BLaER1 (cell line): ENCODE measurements at regions not wholly inside any gene's neighbourhood (a gene's known extent, or its start where the extent isn't known, plus 50 kb on each side); places are given as distances from the start of the nearest gene placed in this dataset.
A peak's percentile ranks its signal among the peaks of the same experiment; 100 is the strongest.

Experiments
- H3K27ac ChIP-seq: shearing (Covaris generic); formaldehyde crosslinking; 2 replicates; pipeline ENCODE4 v1.8.1; 2022
- H3K27me3 ChIP-seq: shearing (Covaris generic); formaldehyde crosslinking; 2 replicates; pipeline ENCODE4 v1.8.1; 2022
- H3K36me3 ChIP-seq: shearing (Covaris generic); formaldehyde crosslinking; 2 replicates; pipeline ENCODE4 v1.8.1; 2022
- H3K4me1 ChIP-seq: shearing (Covaris generic); formaldehyde crosslinking; 2 replicates; pipeline ENCODE4 v1.8.1; 2022
- H3K4me2 ChIP-seq: shearing (Covaris generic); formaldehyde crosslinking; 2 replicates; pipeline ENCODE4 v1.8.1; 2022
- H3K4me3 ChIP-seq: shearing (Covaris generic); formaldehyde crosslinking; 2 replicates; pipeline ENCODE4 v1.8.1; 2022
- H3K9ac ChIP-seq: shearing (Covaris generic); formaldehyde crosslinking; 2 replicates; pipeline ENCODE4 v1.8.1; 2022
- H3K9me3 ChIP-seq: shearing (Covaris generic); formaldehyde crosslinking; 2 replicates; pipeline ENCODE4 v1.8.1; 2022
- H4K20me1 ChIP-seq: shearing (Covaris generic); formaldehyde crosslinking; 2 replicates; pipeline ENCODE4 v1.8.1; 2022
- Cebpa-rat ChIP-seq: shearing (Covaris generic); IDR thresholded peaks from 2 replicates; pipeline ENCODE4 v1.8.1; 2022

DNA sequence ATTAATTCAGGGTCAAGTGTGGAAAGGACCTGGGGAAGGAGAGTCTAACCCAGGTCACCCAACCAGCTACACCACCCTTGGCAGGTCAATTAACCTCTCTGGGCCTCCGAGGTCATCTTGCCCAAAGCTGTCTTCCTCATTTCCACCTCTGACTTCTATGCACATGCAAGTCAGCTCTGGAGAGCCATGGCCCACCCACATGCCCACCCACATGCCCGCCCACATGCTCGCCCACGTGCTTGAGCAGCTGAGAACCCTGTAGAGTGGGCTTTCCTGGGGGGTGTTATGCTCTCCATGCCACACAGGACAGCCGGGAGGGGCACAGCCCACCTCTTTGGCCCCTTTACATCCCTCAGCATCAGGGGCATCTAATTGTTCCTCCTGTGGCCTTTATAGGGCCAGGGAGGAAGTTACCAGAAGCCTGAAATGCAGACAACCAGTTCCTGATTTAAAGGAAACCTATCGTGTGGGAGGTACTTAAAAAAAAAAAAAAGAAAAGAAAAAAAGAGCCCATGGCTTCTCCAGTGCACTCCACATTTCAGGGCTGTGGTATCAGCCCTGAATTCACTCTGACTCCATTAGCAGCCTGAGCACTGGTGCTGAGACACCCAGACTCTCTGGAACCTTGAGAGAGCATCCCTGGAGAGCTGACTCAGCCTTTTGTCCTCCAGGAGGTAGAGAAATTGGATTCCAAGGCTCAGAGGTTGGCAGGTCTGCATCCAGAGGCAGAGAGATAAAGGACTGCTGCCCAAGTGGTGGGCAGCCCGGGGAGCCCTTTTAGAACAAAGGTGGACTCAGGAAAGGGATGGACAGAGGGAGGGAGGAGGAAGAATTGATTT lies 176.2 kb upstream of the ZMIZ1 start:
- peaks cover 19% of the 10 kb centered on the region for H3K4me1 ChIP-seq
- no peak overlapping the region for H3K27ac ChIP-seq
- no peaks in the 10 kb centered on the region for H3K27me3 ChIP-seq
- no peak overlapping the region for H3K4me3 ChIP-seq
- H3K9ac ChIP-seq: no peak overlapping the region
- H3K4me2 ChIP-seq: no peak overlapping the region
- H3K36me3 ChIP-seq: no peaks in the 10 kb centered on the region
- no peak for TF ChIP-seq Cebpa-rat
- no peaks in the 10 kb centered on the region for H4K20me1 ChIP-seq
- peaks cover 3% of the 10 kb centered on the region; the same call in 1 of the 2 replicates for H3K9me3 ChIP-seq

DNA sequence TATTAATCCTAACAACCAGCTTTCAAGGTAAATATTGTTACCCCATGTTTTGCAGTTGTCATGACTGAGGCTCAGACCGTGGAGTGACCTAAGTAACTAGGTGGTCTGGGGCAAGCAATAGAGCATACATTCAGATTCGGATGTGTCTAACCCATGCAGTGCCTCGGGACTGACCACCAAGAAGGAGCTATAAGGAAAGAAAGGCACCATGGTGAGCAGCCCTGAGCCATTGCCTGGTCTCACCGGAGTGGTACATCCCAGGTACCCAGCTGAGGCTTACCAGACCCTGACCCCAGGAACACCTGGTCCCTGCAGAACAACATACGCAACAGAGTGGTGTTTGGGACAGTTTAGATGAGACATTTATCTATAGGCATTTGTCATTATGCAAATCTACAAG lies 175.5 kb upstream of the ZMIZ1 start:
- H3K27ac ChIP-seq: no peak overlapping the region
- no peak overlapping the region for H3K9ac ChIP-seq
- no peak for TF ChIP-seq Cebpa-rat
- no peak overlapping the region for H3K4me2 ChIP-seq
- H3K4me1 ChIP-seq: peaks cover 19% of the 10 kb centered on the region
- no peaks in the 10 kb centered on the region for H3K36me3 ChIP-seq
- H3K4me3 ChIP-seq: no peak overlapping the region
- H3K27me3 ChIP-seq: no peaks in the 10 kb centered on the region
- H3K9me3 ChIP-seq: peaks cover 10% of the 10 kb centered on the region
- H4K20me1 ChIP-seq: no peaks in the 10 kb centered on the region

DNA sequence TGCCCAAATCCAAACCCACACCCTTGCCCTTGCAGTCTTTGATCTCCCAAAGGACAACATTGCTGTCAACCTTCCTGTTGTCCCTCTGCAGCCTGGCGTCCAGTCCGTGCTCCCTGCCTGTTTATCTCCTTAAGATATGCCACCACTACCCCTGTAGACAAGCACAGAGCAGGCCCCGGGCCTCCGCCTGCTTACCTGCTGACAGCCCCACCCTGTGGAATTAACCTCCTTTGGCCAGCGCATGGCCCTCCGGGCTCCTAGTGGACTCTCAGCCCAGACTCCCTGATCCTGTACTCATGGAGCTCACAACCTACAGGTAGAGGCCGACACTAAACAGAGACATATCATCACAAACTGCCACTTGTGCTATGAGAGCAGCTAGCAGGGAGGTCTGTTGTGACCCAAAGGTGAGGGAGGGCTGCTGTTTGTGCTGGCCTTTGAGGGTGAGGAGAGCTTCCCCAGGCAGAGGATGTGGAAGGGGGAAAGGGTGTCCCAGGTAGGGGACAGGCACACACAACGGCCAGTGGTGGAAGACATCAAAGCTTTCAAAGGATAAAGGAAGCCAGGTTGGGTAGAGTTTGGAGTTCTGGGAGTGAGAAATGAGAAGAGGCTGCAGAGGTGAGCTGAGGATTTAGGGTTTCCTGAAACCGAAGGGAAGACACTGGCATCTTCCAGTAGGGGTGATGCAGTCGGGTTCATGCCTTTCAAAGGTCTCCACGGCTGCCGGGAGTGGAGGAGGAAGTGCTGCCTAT lies 174.5 kb upstream of the ZMIZ1 start:
- Histone ChIP-seq H3K9me3 (peaks cover 13% of the 10 kb centered on the region), H3K36me3 (no peaks in the 10 kb centered on the region), H3K27me3 (no peaks in the 10 kb centered on the region), H3K4me3 (no peak overlapping the region), H3K9ac (no peak overlapping the region), H3K4me2 (no peak overlapping the region), H3K27ac (no peak overlapping the region), H3K4me1 (peaks cover 19% of the 10 kb centered on the region), H4K20me1 (no peaks in the 10 kb centered on the region)
- TF ChIP-seq Cebpa-rat: no peak

DNA sequence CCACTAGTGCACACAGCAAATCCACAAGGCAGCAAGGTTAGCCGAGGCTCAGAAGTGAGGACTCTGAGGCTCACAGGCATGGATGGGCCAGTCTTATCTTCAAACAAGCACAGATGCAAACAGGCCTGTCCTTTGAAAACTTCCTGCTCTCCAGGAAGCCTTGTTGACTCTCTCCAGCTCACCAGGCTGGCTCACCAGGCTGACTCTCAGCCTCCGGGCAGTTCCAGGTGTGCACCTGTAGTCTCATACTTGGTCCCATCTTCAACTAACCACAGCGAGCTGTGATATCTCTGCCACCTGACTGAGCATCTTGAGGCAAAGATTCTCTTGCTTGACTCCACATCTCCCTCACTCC lies 173.9 kb upstream of the ZMIZ1 start:
- H3K36me3 ChIP-seq: no peaks in the 10 kb centered on the region
- H3K4me2 ChIP-seq: 0 out of 2 replicates have a peak overlapping the region, but pooled peaks have one; percentile 11
- H3K27me3 ChIP-seq: no peaks in the 10 kb centered on the region
- H3K9me3 ChIP-seq: peaks cover 13% of the 10 kb centered on the region
- H4K20me1 ChIP-seq: no peaks in the 10 kb centered on the region
- no peak for TF ChIP-seq Cebpa-rat
- H3K4me3 ChIP-seq: no peak overlapping the region
- no peak overlapping the region for H3K27ac ChIP-seq
- H3K9ac ChIP-seq: no peak overlapping the region
- H3K4me1 ChIP-seq: peaks cover 15% of the 10 kb centered on the region

DNA sequence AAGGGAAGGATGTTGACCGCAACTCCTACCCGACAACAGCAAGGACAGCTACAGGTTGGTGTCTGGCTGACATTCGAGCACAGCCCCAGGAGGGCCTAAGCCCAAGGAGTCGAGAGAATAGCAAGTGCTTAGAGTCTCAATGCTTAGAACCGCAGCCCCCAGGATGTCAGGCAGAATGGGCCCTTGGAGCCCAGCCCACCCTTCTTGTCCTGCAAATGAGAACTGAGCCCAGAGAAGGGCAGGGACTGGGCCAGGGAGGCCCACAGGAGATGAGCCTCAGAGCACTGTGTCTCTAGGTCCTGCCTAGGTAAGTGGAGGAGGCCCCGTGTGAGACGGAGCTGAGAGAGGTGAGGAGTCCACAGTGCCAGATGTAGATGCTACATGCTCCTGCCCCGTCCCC lies 173.3 kb upstream of the ZMIZ1 start:
- no peaks in the 10 kb centered on the region for H3K27me3 ChIP-seq
- H3K4me2 ChIP-seq: peak overlapping the region; percentile 11; the same call in 1 of the 2 replicates
- H3K9me3 ChIP-seq: peaks cover 13% of the 10 kb centered on the region
- H3K4me3 ChIP-seq: no peak overlapping the region
- H3K4me1 ChIP-seq: peaks cover 8% of the 10 kb centered on the region
- no peaks in the 10 kb centered on the region for H3K36me3 ChIP-seq
- H3K27ac ChIP-seq: no peak overlapping the region
- H3K9ac ChIP-seq: no peak overlapping the region
- H4K20me1 ChIP-seq: no peaks in the 10 kb centered on the region
- TF ChIP-seq Cebpa-rat: no peak

DNA sequence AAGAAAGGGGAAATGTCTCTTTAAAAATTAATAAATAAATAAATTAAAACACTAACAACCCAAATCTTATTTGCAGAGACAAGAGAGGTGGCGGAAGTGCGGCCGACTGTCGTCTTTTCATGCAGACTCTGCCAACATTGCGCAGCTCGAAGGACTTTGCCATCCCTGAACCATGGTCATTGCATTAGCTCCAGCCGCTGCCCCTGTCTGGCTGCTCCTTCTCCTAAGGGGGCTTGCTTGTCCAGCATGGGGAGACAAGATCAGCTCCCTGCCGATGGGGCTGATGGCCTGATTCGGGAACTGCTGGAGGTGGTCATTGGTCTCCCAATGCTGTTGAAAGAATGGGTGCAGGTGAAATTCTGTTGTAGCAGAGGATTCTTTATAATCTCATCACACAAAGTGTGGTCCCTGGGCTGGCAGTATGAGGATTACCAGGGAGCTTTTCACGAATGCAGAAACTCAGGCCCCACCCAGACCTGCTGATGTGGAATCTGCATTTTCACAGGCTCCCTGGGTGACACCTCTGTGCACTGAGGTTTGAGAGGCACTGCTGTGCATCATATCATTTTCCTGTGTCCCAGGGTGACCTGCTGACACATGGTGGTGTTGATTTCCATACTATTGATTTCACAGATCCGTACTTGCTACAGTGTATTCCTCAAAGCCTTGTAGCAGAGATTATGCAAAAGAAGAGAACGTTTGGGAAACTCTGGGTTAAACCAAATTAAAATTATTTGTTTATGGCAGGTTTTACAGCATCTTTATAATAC lies 172.4 kb upstream of the ZMIZ1 start:
- Histone ChIP-seq H4K20me1 (no peaks in the 10 kb centered on the region), H3K36me3 (no peaks in the 10 kb centered on the region), H3K9me3 (peaks cover 13% of the 10 kb centered on the region), H3K9ac (no peak overlapping the region), H3K4me3 (no peak overlapping the region), H3K4me1 (peaks cover 8% of the 10 kb centered on the region), H3K27me3 (no peaks in the 10 kb centered on the region), H3K27ac (no peak overlapping the region), H3K4me2 (no peak overlapping the region)
- no peak for TF ChIP-seq Cebpa-rat

DNA sequence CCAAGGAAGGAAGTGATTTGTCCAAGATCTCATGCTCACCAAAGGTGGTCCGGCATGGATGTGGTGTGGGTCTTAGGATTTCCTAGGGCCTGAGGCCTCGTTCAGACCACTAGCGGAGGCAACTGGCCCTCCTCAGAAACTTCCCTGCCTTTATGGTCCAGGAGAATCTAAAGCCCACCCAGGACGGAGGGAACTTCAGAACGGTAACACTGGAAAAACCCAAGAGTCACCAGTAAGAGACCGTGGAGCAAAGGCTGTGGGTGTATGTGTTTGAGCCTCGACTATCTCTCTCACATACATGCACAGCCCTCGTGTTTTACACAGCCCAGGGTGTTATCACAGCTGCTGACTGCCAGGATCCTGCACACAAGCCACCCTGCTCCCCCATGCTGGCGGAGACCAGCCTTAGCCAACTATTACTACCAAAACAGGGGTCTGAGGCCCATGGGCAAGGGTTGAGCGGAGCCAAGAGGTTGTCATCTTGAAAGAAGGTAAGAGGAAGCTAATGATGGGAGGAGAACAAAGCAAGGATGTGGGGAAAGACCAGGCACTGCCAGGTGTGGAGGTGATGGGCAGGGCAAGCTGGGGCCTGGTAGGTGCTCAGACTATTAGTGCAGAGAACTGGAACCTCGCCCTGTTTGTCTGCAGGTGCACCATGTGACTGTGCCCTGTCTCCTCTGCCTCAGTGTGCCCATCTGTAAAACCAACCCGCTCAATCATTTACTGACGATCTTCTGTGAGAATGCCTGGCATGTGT lies 170.2 kb upstream of the ZMIZ1 start:
- no peak overlapping the region for H3K9ac ChIP-seq
- peaks cover 8% of the 10 kb centered on the region for H3K4me1 ChIP-seq
- no peak overlapping the region for H3K4me3 ChIP-seq
- H4K20me1 ChIP-seq: no peaks in the 10 kb centered on the region
- no peaks in the 10 kb centered on the region for H3K36me3 ChIP-seq
- no peak for TF ChIP-seq Cebpa-rat
- peaks cover 13% of the 10 kb centered on the region for H3K9me3 ChIP-seq
- H3K27ac ChIP-seq: no peak overlapping the region
- no peaks in the 10 kb centered on the region for H3K27me3 ChIP-seq
- no peak overlapping the region for H3K4me2 ChIP-seq

DNA sequence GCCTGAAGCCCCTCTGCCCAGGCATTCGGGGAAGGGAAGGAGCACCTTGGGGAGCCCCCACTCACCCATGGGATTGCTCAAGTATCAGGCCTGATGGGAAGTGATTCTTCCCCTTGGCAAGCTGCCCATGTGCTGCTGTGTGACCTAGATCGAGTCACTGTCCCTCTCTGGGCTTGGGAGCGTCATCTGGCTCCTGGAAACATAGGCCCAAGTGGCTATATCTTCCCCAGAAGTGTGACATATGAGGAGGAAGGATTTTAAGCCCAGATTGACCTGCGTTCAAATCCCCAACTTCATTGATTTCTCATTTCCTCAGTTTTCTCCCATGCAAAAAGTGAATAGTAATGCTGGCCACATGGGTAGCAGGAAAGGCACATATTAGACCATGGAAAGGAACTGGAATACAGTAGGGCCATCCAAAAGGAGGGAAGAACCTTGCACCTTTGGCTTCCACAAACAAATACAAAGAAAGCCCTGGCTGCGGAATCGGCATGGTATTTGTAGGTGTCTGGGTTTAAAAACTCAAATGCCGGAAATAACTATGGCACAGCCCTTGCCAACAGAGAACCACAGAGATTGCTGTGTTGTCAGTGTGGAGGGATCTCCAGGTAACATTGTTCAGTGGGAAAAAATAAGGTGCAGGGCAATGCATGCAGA lies 169.5 kb upstream of the ZMIZ1 start:
- TF ChIP-seq Cebpa-rat: no peak
- H3K4me2 ChIP-seq: no peak overlapping the region

More for the DNA sequence above, 169.5 kb upstream of the ZMIZ1 start:
- no peak overlapping the region for H3K27ac ChIP-seq
- no peaks in the 10 kb centered on the region for H4K20me1 ChIP-seq
- H3K9me3 ChIP-seq: peaks cover 13% of the 10 kb centered on the region
- H3K4me1 ChIP-seq: peaks cover 8% of the 10 kb centered on the region
- no peaks in the 10 kb centered on the region for H3K27me3 ChIP-seq
- no peak overlapping the region for H3K4me3 ChIP-seq
- no peaks in the 10 kb centered on the region for H3K36me3 ChIP-seq
- H3K9ac ChIP-seq: no peak overlapping the region
